ENCODE measurements at regions not wholly inside any gene's neighbourhood (a gene's known extent, or its start where the extent isn't known, plus 50 kb on each side); places are given as distances from the start of the nearest gene placed in this dataset.

GRCh38 chrX:40154853-40155588 is 57.3 kb upstream of the BCOR start:
- H3K27me3 ChIP-seq (ENCODE audit: control insufficient read depth in 1 of 2, insufficient read depth in 2 of 2, low read length in 2 of 2): no peaks in the 10 kb centered on the region
- peaks cover 11% of the 10 kb centered on the region for H3K4me1 Mint-ChIP-seq (ENCODE audit: low read depth)
- H3K4me3 Mint-ChIP-seq: peak overlapping the region; percentile 88
- DNase-seq: peak in 3 of 14 experiments; percentile 17 to 54 (median 46)
- ATAC-seq (ENCODE audit: poor library complexity): no peak
- no peaks in the 10 kb centered on the region for H3K36me3 ChIP-seq (ENCODE audit: insufficient read depth, low read length)
- ChIA-PET CTCF (no interaction called here), POLR2A (interaction anchor here (1.0 to 3.4 kb wide), 5 partner anchors 13 to 59 kb away, joined by 3 to 82 read pairs (median 22); partner anchors contain the start of gene BCOR)
- no peaks in the 10 kb centered on the region for H3K9me3 ChIP-seq (ENCODE audit: control insufficient read depth in 1 of 2, insufficient read depth in 1 of 2, low read length in 2 of 2)
- H3K36me3 Mint-ChIP-seq (ENCODE audit: low read depth): no peaks in the 10 kb centered on the region
- peak overlapping the region; percentile 55 for H3K4me3 ChIP-seq (ENCODE audit: low read length)
- no peaks in the 10 kb centered on the region for H3K9me3 Mint-ChIP-seq
- no peaks in the 10 kb centered on the region for H3K27me3 Mint-ChIP-seq
- peaks cover 39% of the 10 kb centered on the region for H3K4me1 ChIP-seq (ENCODE audit: insufficient read depth, low read length)
- TF ChIP-seq CTCF (IDR thresholded peaks at IDR 0.05): no peak
- H3K27ac Mint-ChIP-seq: no peak overlapping the region
- no peak overlapping the region for H3K27ac ChIP-seq (ENCODE audit: low read depth in 1 of 2, low read length in 2 of 2)
- intact Hi-C loops (cut with DNase I, micrococcal nuclease): loop anchor here (5.0 to 10.0 kb wide), 2 partner anchors 58 to 320 kb away; partner anchors contain the start of gene BCOR (in 2 of the 2)

- Histone ChIP-seq H3K4me1 (ENCODE audit: insufficient read depth, low read length) (peaks cover 39% of the 10 kb centered on the region), H3K9me3 (ENCODE audit: control insufficient read depth in 1 of 2, insufficient read depth in 1 of 2, low read length in 2 of 2) (no peaks in the 10 kb centered on the region), H3K4me3 (ENCODE audit: low read length) (peak overlapping the region; percentile 55), H3K36me3 (ENCODE audit: insufficient read depth, low read length) (no peaks in the 10 kb centered on the region), H3K27me3 (ENCODE audit: control insufficient read depth in 1 of 2, insufficient read depth in 2 of 2, low read length in 2 of 2) (no peaks in the 10 kb centered on the region), H3K27ac (ENCODE audit: low read depth in 1 of 2, low read length in 2 of 2) (no peak overlapping the region)
- Mint-ChIP-seq H3K4me1 (ENCODE audit: low read depth) (peaks cover 11% of the 10 kb centered on the region), H3K9me3 (no peaks in the 10 kb centered on the region), H3K4me3 (peak overlapping the region; percentile 85), H3K27me3 (no peaks in the 10 kb centered on the region), H3K36me3 (ENCODE audit: low read depth) (no peaks in the 10 kb centered on the region), H3K27ac (no peak overlapping the region)
- DNase-seq (peak in 1 of 14 experiments; percentile 27), ATAC-seq (ENCODE audit: poor library complexity) (no peak)
- CTCF ChIA-PET: interaction anchor here (1.0 to 1.6 kb wide), 2 partner anchors 20 to 43 kb away, joined by 3 to 5 read pairs; no protein-coding TSS in a partner anchor
- TF ChIP-seq CTCF (IDR thresholded peaks at IDR 0.05): no peak
- intact Hi-C loops (cut with DNase I, micrococcal nuclease): loop anchor here (5.0 to 10.0 kb wide), 2 partner anchors 57 to 320 kb away; partner anchors contain the start of gene BCOR (in 2 of the 2)
- POLR2A ChIA-PET: interaction anchor here (0.8 to 3.4 kb wide), 8 partner anchors 13 to 340 kb away, joined by 4 to 82 read pairs (median 13); partner anchors contain the start of gene BCOR
These were observed 56.6 kb upstream of the BCOR start for GRCh38 chrX:40154250-40154852.

GRCh38 chrX:40153345-40154249 is 55.8 kb upstream of the BCOR start:
- CTCF ChIA-PET: interaction anchor here (0.8 to 1.6 kb wide), 6 partner anchors 12 to 340 kb away, joined by 3 to 5 read pairs (median 3); no protein-coding TSS in a partner anchor
- H3K36me3 Mint-ChIP-seq (ENCODE audit: low read depth): no peaks in the 10 kb centered on the region
- POLR2A ChIA-PET: interaction anchor here (0.8 to 3.4 kb wide), 13 partner anchors 14 to 379 kb away, joined by 3 to 82 read pairs (median 5); partner anchors contain the start of gene BCOR
- Histone ChIP-seq H3K27me3 (ENCODE audit: control insufficient read depth in 1 of 2, insufficient read depth in 2 of 2, low read length in 2 of 2) (no peaks in the 10 kb centered on the region), H3K4me1 (ENCODE audit: insufficient read depth, low read length) (peaks cover 44% of the 10 kb centered on the region), H3K36me3 (ENCODE audit: insufficient read depth, low read length) (no peaks in the 10 kb centered on the region), H3K9me3 (ENCODE audit: control insufficient read depth in 1 of 2, insufficient read depth in 1 of 2, low read length in 2 of 2) (no peaks in the 10 kb centered on the region), H3K4me3 (ENCODE audit: low read length) (peak overlapping the region; percentile 55), H3K27ac (ENCODE audit: low read depth in 1 of 2, low read length in 2 of 2) (no peak overlapping the region)
- H3K9me3 Mint-ChIP-seq: no peaks in the 10 kb centered on the region
- peak; percentile 62 for ATAC-seq (ENCODE audit: poor library complexity)
- H3K4me3 Mint-ChIP-seq: peak overlapping the region; percentile 92
- H3K27me3 Mint-ChIP-seq: no peaks in the 10 kb centered on the region
- H3K27ac Mint-ChIP-seq: peak overlapping the region; percentile 55
- H3K4me1 Mint-ChIP-seq (ENCODE audit: low read depth): peaks cover 11% of the 10 kb centered on the region
- intact Hi-C loops (cut with DNase I, micrococcal nuclease): loop anchor here (5.0 to 10.0 kb wide), 2 partner anchors 56 to 321 kb away; partner anchors contain the start of gene BCOR (in 2 of the 2)
- no peak for TF ChIP-seq CTCF (IDR thresholded peaks at IDR 0.05)
- peak in 9 of 14 experiments; percentile 37 to 85 (median 57) for DNase-seq
